ENCODE measurements at regions not wholly inside any gene's neighbourhood (a gene's known extent, or its start where the extent isn't known, plus 50 kb on each side); places are given as distances from the start of the nearest gene placed in this dataset.

DNA sequence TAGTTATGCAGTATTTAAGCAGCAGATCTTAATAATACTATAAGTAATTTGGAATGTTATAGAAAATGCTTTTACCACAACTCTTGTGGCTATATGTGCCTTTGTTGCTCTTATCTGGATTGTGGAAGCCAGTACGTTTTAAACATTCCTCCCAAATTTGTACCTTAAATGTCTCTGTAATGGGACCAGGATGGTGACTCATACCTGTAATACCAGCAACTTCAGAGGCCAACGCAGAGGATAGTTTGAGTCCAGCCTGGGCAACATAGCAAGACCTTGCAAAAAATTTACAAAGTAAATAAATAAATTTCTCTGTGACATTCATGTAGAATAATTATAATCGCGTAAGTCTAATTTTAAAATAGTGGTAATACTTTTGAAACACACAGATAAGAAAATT, 283.1 kb downstream of the POM121L12 start:
- TF ChIP-seq, protein P1, sequence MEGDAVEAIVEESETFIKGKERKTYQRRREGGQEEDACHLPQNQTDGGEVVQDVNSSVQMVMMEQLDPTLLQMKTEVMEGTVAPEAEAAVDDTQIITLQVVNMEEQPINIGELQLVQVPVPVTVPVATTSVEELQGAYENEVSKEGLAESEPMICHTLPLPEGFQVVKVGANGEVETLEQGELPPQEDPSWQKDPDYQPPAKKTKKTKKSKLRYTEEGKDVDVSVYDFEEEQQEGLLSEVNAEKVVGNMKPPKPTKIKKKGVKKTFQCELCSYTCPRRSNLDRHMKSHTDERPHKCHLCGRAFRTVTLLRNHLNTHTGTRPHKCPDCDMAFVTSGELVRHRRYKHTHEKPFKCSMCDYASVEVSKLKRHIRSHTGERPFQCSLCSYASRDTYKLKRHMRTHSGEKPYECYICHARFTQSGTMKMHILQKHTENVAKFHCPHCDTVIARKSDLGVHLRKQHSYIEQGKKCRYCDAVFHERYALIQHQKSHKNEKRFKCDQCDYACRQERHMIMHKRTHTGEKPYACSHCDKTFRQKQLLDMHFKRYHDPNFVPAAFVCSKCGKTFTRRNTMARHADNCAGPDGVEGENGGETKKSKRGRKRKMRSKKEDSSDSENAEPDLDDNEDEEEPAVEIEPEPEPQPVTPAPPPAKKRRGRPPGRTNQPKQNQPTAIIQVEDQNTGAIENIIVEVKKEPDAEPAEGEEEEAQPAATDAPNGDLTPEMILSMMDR (IDR thresholded peaks at IDR 0.05): no peak
- no peak for TF ChIP-seq ZFX (IDR thresholded peaks at IDR 0.05; ENCODE audit: borderline replicate concordance)

Measured in 22Rv1 (cell line).